ENCODE measurements at regions not wholly inside any gene's neighbourhood (a gene's known extent, or its start where the extent isn't known, plus 50 kb on each side); places are given as distances from the start of the nearest gene placed in this dataset.
"Not testable (repeated sequence)": the region's sequence is repeated elsewhere in the genome, so short reads cannot be mapped to it uniquely, and the experiment has no call there.

DNA sequence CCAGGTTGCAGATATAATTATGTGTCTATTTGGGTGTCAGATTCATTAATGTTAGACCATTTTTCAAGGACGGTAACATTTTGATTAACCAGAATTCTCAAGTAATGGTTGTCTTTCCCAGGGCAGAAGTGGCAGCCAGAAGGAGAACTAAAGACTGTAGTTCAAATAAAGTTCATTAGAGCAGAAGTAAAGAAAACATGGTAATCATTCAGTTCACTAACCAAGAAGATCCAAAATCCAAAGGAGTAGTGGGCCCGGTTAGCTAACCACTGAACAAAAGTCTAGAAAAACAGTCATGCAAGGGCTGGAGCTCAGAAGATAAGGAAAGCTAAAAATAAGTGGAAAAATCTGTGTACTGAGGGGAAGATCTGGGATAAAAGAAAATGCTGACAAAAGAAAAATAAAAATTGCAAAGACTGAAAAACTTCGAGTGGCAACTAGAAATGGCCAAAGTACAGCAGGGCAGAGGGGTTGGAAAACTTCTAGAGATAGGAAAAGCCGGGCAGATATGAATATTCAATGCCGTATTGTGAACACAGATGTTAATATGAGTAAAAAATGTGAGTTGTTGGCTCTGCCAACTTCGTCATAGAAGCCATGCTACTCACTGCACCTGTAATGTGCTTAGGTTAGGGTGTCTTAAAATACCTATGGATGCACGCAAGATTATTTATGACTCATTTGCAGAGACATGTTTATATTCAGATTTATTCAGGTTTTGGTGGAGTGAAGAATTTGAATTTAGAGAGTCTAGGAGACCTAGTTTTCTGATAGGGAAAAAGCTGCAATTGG, 925.9 kb downstream of the LTN1 start:
- DNase-seq (ENCODE audit: low spot score): no peak
- intact Hi-C loops (cut with DNase I): loop anchor here (10.0 kb wide), 2 partner anchors 48 to 268 kb away; no protein-coding TSS in a partner anchor

GRCh38 chr21:28066076-28066475, 926.6 kb downstream of the LTN1 start:
- DNase-seq (ENCODE audit: low spot score): no peak
- intact Hi-C loops (cut with DNase I): loop anchor here (10.0 kb wide), 2 partner anchors 49 to 269 kb away; no protein-coding TSS in a partner anchor

- intact Hi-C loops (cut with DNase I): loop anchor here (10.0 kb wide), 2 partner anchors 51 to 271 kb away; no protein-coding TSS in a partner anchor
- no peak for DNase-seq (ENCODE audit: low spot score)
These were observed 929.1 kb downstream of the LTN1 start for GRCh38 chr21:28063241-28064216.

GRCh38 chr21:28052956-28053355, 939.7 kb downstream of the LTN1 start:
- intact Hi-C loops (cut with DNase I): loop anchor here (5.0 kb wide), 1 partner anchor 1206 kb away; the partner anchor contains the start of gene ADAMTS1
- not testable (repeated sequence) for DNase-seq (ENCODE audit: low spot score)

- intact Hi-C loops (cut with DNase I): loop anchor here (5.0 kb wide), 1 partner anchor 1204 kb away; the partner anchor contains the start of gene ADAMTS1
- not testable (repeated sequence) for DNase-seq (ENCODE audit: low spot score)
These were observed 941.0 kb downstream of the LTN1 start for GRCh38 chr21:28051649-28052048.

GRCh38 chr21:28035692-28036091, 957.0 kb downstream of the LTN1 start:
- DNase-seq (ENCODE audit: low spot score); intact Hi-C loops (cut with DNase I): not testable (repeated sequence)

GRCh38 chr21:28034916-28035315, 957.8 kb downstream of the LTN1 start:
- DNase-seq (ENCODE audit: low spot score): not testable (repeated sequence)

DNA sequence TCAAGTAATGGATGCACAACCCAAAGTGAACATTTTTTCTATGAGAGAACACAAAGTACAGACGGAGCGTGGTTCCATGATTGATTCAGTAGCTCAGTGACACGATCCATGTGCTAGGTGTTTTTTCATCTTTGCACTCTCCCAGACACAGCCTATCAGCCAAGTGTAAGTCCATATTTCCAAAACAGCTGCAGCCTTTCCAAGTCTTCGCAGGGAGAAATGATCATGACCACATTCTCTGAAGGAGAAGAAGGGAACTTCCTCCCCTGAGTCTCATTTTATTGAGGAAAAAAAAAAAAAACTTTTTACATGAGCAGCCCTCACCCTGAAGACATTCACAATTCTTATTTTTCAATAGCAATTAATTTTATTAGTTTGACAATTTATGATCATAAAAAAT, 958.3 kb downstream of the LTN1 start:
- DNase-seq (ENCODE audit: low spot score); intact Hi-C loops (cut with DNase I): not testable (repeated sequence)

More at GRCh38 chr21:28034916-28035315, 957.8 kb downstream of the LTN1 start:
- intact Hi-C loops (cut with DNase I): not testable (repeated sequence)

DNA sequence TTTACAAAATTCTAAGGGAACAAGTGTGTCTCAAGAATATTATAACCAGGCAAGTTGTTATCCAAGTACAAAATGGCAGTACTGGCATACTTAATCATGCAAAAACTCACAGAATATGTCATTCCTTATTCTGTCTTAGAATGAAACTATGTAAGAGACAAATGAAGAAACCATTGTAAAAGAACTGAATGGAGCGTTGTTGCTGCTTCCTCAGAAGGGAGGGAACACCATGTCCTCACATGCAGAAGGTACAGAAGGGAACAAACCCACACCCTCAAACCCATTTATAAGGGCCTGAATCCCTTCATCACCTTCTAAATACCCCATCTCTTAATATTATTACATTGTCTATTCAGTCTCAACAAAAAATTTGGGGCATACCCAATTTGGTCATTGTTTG, 960.0 kb downstream of the LTN1 start:
- DNase-seq (ENCODE audit: low spot score); intact Hi-C loops (cut with DNase I): not testable (repeated sequence)

DNA sequence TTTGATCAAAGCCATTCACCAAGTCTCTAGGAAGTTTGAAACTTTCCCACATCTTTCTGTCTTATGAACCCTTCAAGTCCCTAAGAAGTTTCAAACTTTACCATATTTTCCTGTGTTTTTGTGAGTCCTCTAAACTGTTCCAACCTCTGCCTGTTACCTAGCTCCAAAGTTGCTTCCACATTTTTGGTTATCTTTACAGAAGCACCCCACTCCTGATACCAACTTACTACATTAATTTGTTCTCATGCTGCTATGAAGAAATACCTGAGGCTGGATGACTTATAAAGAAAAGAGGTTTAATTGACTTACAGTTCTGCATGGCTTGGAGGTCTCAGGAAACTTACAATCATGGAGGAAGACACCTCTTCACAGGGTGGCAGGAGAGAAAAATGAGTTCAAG, 961.6 kb downstream of the LTN1 start:
- intact Hi-C loops (cut with DNase I); DNase-seq (ENCODE audit: low spot score): not testable (repeated sequence)

DNA sequence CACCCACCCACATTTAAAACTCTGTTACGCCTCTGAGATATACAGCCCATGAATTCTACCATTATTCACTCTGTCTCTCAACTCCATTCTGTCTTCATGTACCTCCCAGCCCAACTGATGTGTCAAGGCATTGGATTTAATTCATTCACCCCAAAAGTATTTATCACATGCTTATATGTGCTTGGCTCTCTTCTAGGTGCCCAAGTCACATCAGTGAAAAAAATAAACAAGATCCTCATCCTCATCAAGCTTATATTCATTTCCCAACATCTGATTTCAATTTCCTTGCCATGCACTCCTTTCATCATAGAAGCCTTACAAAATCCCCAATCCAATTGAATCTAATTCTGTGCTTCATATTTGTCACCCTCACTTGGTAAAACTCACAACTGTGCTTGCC, 967.6 kb downstream of the LTN1 start:
- DNase-seq (ENCODE audit: low spot score): no peak
- intact Hi-C loops (cut with DNase I): no loop called here

- DNase-seq (ENCODE audit: low spot score): no peak
- intact Hi-C loops (cut with DNase I): no loop called here
These were observed 973.7 kb downstream of the LTN1 start for GRCh38 chr21:28018741-28019669.

- no peak for DNase-seq (ENCODE audit: low spot score)
These were observed 974.5 kb downstream of the LTN1 start for GRCh38 chr21:28018213-28018612.

GRCh38 chr21:28016571-28016970, 976.1 kb downstream of the LTN1 start:
- DNase-seq (ENCODE audit: low spot score): no peak
- intact Hi-C loops (cut with DNase I): no loop called here

More at GRCh38 chr21:28018213-28018612, 974.5 kb downstream of the LTN1 start:
- intact Hi-C loops (cut with DNase I): no loop called here

- DNase-seq (ENCODE audit: low spot score); intact Hi-C loops (cut with DNase I): not testable (repeated sequence)
These were observed 979.6 kb downstream of the LTN1 start for GRCh38 chr21:28013123-28013522.

DNA sequence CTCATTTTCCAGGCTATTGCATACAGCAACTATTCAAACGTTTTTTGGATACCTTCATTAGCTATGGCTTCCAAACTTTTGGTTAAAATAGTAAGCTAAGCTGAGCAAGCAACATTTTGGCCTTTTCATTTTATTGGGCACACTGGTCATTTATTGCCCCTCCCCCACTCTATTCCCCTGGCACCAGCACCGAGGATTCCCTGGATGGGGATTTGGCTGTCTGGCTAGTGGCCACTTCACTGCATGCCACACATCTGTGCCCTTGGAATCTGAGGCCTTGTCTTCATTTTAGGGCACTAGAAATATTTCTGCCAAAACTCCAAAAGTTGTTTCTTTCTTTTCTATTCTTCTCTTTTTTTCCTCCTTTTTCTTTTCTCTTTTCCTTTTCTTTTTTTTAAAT, 980.7 kb downstream of the LTN1 start:
- DNase-seq (ENCODE audit: low spot score); intact Hi-C loops (cut with DNase I): not testable (repeated sequence)

GRCh38 chr21:28008245-28008644, 984.4 kb downstream of the LTN1 start:
- DNase-seq (ENCODE audit: low spot score); intact Hi-C loops (cut with DNase I): not testable (repeated sequence)

GRCh38 chr21:28003627-28004026, 989.0 kb downstream of the LTN1 start:
- DNase-seq (ENCODE audit: low spot score); intact Hi-C loops (cut with DNase I): not testable (repeated sequence)

GRCh38 chr21:27996906-27997305, 995.8 kb downstream of the LTN1 start:
- DNase-seq (ENCODE audit: low spot score); intact Hi-C loops (cut with DNase I): not testable (repeated sequence)

Data from cardiac septum (tissue), 1 donor.